Body of pancreas (tissue), 4 donors: ENCODE measurements at regions not wholly inside any gene's neighbourhood (a gene's known extent, or its start where the extent isn't known, plus 50 kb on each side); places are given as distances from the start of the nearest gene placed in this dataset.

Source experiments
- POLR2A ChIP-seq, 3 donors: fragments of 450-650 bp; IDR thresholded peaks; one replicate each; pipeline ENCODE4 v1.6.1; 2016; ENCODE audit warnings: antibody characterized with exemption in 3 of 3, mild to moderate bottlenecking in 2 of 3
- TF ChIP-seq, protein P1 (sequence below), 7 experiments: fragments of 450-650 bp in 4 of 7; fragments of 200-600 bp in 3 of 7; sonication (generic) in 3 of 7; IDR thresholded peaks; one replicate each; pipeline ENCODE4 v1.5.1; 2016 to 2019; ENCODE audit warnings: antibody characterized with exemption in 7 of 7

DNA sequence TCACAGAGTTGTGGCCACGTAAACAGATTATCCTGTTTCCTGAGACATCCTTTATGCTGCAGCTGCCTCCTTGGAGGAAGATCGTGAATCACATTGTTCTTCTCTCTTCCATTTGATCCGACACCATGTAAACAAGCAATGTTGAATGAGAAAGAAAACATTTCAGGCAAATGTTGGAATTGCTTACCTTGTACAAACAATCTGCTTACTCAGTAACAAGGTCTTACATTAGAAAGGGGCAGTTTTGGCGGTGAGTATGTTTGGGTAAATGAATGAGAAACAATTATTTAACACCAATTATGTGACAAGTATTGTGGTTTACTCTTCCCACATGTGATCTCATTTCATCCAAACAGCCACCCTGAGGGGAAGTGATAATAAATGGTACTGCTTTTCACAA, 637.8 kb downstream of the RAB28 start:
- TF ChIP-seq POLR2A (IDR thresholded peaks at IDR 0.05) = no peak
- TF ChIP-seq, protein P1, sequence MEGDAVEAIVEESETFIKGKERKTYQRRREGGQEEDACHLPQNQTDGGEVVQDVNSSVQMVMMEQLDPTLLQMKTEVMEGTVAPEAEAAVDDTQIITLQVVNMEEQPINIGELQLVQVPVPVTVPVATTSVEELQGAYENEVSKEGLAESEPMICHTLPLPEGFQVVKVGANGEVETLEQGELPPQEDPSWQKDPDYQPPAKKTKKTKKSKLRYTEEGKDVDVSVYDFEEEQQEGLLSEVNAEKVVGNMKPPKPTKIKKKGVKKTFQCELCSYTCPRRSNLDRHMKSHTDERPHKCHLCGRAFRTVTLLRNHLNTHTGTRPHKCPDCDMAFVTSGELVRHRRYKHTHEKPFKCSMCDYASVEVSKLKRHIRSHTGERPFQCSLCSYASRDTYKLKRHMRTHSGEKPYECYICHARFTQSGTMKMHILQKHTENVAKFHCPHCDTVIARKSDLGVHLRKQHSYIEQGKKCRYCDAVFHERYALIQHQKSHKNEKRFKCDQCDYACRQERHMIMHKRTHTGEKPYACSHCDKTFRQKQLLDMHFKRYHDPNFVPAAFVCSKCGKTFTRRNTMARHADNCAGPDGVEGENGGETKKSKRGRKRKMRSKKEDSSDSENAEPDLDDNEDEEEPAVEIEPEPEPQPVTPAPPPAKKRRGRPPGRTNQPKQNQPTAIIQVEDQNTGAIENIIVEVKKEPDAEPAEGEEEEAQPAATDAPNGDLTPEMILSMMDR (IDR thresholded peaks at IDR 0.05) = no peak
